ENCODE measurements at regions not wholly inside any gene's neighbourhood (a gene's known extent, or its start where the extent isn't known, plus 50 kb on each side); places are given as distances from the start of the nearest gene placed in this dataset.
"Not testable (repeated sequence)": the region's sequence is repeated elsewhere in the genome, so short reads cannot be mapped to it uniquely, and the experiment has no call there.

DNA sequence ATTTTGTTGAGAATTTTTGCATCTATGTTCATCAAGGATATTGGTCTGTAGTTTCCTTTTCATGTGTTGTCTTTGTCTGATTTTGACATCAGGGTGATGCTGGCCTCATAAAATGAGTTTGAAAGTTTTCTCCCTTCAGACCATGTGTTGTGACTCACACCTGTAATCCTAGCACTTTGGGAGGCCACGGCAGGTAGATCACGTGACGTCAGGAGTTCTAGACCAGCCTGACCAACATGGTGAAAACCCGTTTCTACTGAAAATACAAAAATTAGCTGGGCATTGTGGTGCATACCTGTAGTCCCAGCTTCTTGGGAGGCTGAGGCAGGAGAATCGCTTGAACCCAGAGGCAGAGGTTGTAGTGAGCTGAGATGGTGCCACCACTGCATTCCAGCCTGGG, 716.4 kb upstream of the GOT2 start:
- H3K27me3 Mint-ChIP-seq (ENCODE audit: insufficient read depth, low read depth, poor library complexity); H3K4me1 Mint-ChIP-seq; H3K36me3 ChIP-seq (ENCODE audit: insufficient read depth); H3F3A ChIP-seq (replicated peaks; ENCODE audit: low read depth); H3K27ac ChIP-seq (ENCODE audit: low read depth); H3K4me3 Mint-ChIP-seq; DNase-seq (ENCODE audit: low spot score); H2AFZ ChIP-seq; H3K9me3 Mint-ChIP-seq; H3K4me2 ChIP-seq; H3K27me3 ChIP-seq (ENCODE audit: insufficient read depth); ATAC-seq; H3K27ac Mint-ChIP-seq; H3K79me2 ChIP-seq (replicated peaks; ENCODE audit: insufficient read depth); H3K36me3 Mint-ChIP-seq (ENCODE audit: low read depth); H3K4me3 ChIP-seq; H4K20me1 ChIP-seq (replicated peaks; ENCODE audit: insufficient read depth); H3K4me1 ChIP-seq (ENCODE audit: insufficient read depth): not testable (repeated sequence)
- H3K9me2 ChIP-seq (ENCODE audit: insufficient read depth), result peaks cover 12% of the 10 kb centered on the region; the same call in 1 of the 2 replicates

GRCh38 chr16:59440502-59440901, 706.4 kb upstream of the GOT2 start:
- no peak overlapping the region for H3K4me2 ChIP-seq
- H3K9me2 ChIP-seq (ENCODE audit: insufficient read depth), result no peaks in the 10 kb centered on the region
- no peaks in the 10 kb centered on the region for H3K4me1 Mint-ChIP-seq
- no peak overlapping the region for H2AFZ ChIP-seq
- H3K4me3 Mint-ChIP-seq, result no peak overlapping the region
- H3K9me3 Mint-ChIP-seq, result peaks cover 5% of the 10 kb centered on the region; the same call in 2 of the 3 replicates
- no peak for ATAC-seq
- H3K36me3 ChIP-seq (ENCODE audit: insufficient read depth), result no peaks in the 10 kb centered on the region
- no peaks in the 10 kb centered on the region for H3K27me3 Mint-ChIP-seq (ENCODE audit: insufficient read depth, low read depth, poor library complexity)
- H3K4me1 ChIP-seq (ENCODE audit: insufficient read depth), result no peaks in the 10 kb centered on the region
- H3F3A ChIP-seq (replicated peaks; ENCODE audit: low read depth), result no peaks in the 10 kb centered on the region
- H4K20me1 ChIP-seq (replicated peaks; ENCODE audit: insufficient read depth), result no peaks in the 10 kb centered on the region
- no peak overlapping the region for H3K27ac Mint-ChIP-seq
- H3K4me3 ChIP-seq, result no peak overlapping the region
- H3K79me2 ChIP-seq (replicated peaks; ENCODE audit: insufficient read depth), result no peaks in the 10 kb centered on the region
- H3K27ac ChIP-seq (ENCODE audit: low read depth), result no peak overlapping the region
- no peak for DNase-seq (ENCODE audit: low spot score)
- no peaks in the 10 kb centered on the region for H3K27me3 ChIP-seq (ENCODE audit: insufficient read depth)
- no peaks in the 10 kb centered on the region for H3K36me3 Mint-ChIP-seq (ENCODE audit: low read depth)
- no peak for TF ChIP-seq STAT1 (IDR thresholded peaks at IDR 0.05; ENCODE audit: unreplicated experiment)
- no peak for TF ChIP-seq JUNB (IDR thresholded peaks at IDR 0.05; ENCODE audit: unreplicated experiment)
- no peak for TF ChIP-seq ZNF114 (CRISPR knock-in tag; IDR thresholded peaks at IDR 0.05)
- TF ChIP-seq EZH2 (IDR thresholded peaks at IDR 0.05; ENCODE audit: low read depth, unreplicated experiment), result no peak
- TF ChIP-seq NANOG (IDR thresholded peaks at IDR 0.05; ENCODE audit: borderline replicate concordance), result no peak
- TF ChIP-seq, protein P1, sequence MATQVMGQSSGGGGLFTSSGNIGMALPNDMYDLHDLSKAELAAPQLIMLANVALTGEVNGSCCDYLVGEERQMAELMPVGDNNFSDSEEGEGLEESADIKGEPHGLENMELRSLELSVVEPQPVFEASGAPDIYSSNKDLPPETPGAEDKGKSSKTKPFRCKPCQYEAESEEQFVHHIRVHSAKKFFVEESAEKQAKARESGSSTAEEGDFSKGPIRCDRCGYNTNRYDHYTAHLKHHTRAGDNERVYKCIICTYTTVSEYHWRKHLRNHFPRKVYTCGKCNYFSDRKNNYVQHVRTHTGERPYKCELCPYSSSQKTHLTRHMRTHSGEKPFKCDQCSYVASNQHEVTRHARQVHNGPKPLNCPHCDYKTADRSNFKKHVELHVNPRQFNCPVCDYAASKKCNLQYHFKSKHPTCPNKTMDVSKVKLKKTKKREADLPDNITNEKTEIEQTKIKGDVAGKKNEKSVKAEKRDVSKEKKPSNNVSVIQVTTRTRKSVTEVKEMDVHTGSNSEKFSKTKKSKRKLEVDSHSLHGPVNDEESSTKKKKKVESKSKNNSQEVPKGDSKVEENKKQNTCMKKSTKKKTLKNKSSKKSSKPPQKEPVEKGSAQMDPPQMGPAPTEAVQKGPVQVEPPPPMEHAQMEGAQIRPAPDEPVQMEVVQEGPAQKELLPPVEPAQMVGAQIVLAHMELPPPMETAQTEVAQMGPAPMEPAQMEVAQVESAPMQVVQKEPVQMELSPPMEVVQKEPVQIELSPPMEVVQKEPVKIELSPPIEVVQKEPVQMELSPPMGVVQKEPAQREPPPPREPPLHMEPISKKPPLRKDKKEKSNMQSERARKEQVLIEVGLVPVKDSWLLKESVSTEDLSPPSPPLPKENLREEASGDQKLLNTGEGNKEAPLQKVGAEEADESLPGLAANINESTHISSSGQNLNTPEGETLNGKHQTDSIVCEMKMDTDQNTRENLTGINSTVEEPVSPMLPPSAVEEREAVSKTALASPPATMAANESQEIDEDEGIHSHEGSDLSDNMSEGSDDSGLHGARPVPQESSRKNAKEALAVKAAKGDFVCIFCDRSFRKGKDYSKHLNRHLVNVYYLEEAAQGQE (IDR thresholded peaks at IDR 0.05; ENCODE audit: unreplicated experiment), result no peak
- no peak for TF ChIP-seq EZH2phosphoT487 (IDR thresholded peaks at IDR 0.05; ENCODE audit: unreplicated experiment)
- TF ChIP-seq, protein P2, sequence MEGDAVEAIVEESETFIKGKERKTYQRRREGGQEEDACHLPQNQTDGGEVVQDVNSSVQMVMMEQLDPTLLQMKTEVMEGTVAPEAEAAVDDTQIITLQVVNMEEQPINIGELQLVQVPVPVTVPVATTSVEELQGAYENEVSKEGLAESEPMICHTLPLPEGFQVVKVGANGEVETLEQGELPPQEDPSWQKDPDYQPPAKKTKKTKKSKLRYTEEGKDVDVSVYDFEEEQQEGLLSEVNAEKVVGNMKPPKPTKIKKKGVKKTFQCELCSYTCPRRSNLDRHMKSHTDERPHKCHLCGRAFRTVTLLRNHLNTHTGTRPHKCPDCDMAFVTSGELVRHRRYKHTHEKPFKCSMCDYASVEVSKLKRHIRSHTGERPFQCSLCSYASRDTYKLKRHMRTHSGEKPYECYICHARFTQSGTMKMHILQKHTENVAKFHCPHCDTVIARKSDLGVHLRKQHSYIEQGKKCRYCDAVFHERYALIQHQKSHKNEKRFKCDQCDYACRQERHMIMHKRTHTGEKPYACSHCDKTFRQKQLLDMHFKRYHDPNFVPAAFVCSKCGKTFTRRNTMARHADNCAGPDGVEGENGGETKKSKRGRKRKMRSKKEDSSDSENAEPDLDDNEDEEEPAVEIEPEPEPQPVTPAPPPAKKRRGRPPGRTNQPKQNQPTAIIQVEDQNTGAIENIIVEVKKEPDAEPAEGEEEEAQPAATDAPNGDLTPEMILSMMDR (conservative IDR thresholded peaks at IDR 0.05; ENCODE audit: low read depth in 2 of 2), result no peak
- TF ChIP-seq POLR2AphosphoS5 (IDR thresholded peaks at IDR 0.05; ENCODE audit: low read depth), result no peak
- no peak for TF ChIP-seq ZNF331 (CRISPR knock-in tag; IDR thresholded peaks at IDR 0.05; ENCODE audit: low read depth)
- TF ChIP-seq CREB1 (CRISPR knock-in tag; IDR thresholded peaks at IDR 0.05; ENCODE audit: low read depth), result no peak
- no peak for TF ChIP-seq ZNF462 (CRISPR knock-in tag; IDR thresholded peaks at IDR 0.05)
